Stimulated activated CD8-positive, alpha-beta memory T cell treated with anti-CD3 and anti-CD28 coated beads, Interleukin-15, amount 100 ng/mL, for 24 hours (primary cell): ENCODE measurements at regions not wholly inside any gene's neighbourhood (a gene's known extent, or its start where the extent isn't known, plus 50 kb on each side); places are given as distances from the start of the nearest gene placed in this dataset.

Experiments
- DNase-seq: peaks from one replicate; pipeline ENCODE4 v3.0.0-alpha.2; 2020; ENCODE audit warnings: low read depth

DNA sequence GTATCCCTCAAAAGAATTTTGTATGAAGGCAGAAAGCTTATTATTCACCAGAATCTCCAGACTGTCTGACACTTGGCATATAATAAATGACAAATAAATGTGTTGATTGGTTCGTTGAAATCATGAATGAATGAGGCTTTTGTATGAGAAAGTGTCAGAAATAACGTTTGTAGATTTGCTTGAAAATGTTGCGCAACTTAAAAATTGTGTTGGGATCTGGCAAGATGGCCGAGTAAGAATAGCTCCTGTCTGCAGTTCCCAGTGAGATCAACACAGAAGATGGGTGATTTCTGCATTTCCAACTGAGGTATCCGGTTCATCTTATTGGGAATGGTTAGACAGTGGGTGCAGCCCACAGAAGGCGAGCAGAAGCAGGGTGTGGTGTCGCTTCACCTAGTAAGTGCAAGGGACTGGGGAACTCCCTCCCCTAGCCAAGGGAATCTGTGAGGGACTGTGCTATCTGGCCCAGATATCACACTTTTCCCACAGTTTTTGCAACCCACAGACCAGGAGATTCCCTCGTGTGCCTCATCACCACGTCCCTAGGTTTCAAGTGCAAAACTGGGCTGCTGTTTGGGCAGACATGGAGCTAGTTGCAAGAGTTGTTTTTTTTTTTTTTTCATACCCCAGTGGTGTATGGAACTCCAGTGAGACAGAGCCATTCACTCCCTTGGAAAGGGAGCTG is 759.0 kb downstream of the LTN1 start:
- no peak for DNase-seq

GRCh38 chr21:28230559-28230958 is 762.1 kb downstream of the LTN1 start:
- no peak for DNase-seq

GRCh38 chr21:28229814-28230213 is 762.9 kb downstream of the LTN1 start:
- no peak for DNase-seq

DNA sequence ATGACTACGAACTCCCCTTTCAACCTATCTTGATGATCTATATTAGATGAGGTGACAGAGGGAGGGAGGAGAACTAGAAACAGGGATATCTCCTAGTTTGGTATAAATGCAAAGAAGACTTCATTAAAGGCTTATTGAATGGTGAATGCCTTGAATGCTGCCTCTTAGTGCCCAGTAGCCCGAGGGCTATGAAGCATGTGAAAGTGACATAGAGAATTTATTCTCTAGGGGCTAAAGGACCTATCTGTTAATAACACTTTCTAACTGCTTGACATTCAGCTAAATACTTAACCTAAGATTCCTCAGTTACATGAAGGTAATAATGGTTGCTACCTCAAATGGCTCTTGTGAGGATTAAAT is 764.1 kb downstream of the LTN1 start:
- DNase-seq, result no peak

GRCh38 chr21:28227881-28228635 is 764.6 kb downstream of the LTN1 start:
- DNase-seq, result no peak

DNA sequence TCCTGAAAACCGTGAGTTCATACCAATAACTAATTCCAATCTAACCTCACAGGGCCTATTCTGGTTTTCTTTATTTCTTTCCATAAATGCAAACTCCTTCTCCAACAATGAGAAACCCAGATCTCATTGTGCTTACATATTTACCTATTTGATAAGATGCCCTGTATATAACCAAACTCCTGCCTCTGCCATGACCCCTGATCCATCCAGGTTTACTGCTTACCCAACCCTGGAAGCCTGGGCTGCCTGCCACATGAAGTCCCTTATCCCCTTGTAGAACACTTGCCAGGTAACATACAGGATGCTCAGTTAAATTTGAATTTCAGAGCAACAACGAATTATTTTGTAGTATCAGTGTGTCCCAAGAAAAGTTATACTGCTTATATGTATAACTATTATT is 766.1 kb downstream of the LTN1 start:
- no peak for DNase-seq

GRCh38 chr21:28224191-28224726 is 768.4 kb downstream of the LTN1 start:
- no peak for DNase-seq

GRCh38 chr21:28221984-28222383 is 770.7 kb downstream of the LTN1 start:
- no peak for DNase-seq

GRCh38 chr21:28220680-28221079 is 772.0 kb downstream of the LTN1 start:
- DNase-seq, result no peak

GRCh38 chr21:28216976-28217523 is 775.6 kb downstream of the LTN1 start:
- DNase-seq, result no peak

DNA sequence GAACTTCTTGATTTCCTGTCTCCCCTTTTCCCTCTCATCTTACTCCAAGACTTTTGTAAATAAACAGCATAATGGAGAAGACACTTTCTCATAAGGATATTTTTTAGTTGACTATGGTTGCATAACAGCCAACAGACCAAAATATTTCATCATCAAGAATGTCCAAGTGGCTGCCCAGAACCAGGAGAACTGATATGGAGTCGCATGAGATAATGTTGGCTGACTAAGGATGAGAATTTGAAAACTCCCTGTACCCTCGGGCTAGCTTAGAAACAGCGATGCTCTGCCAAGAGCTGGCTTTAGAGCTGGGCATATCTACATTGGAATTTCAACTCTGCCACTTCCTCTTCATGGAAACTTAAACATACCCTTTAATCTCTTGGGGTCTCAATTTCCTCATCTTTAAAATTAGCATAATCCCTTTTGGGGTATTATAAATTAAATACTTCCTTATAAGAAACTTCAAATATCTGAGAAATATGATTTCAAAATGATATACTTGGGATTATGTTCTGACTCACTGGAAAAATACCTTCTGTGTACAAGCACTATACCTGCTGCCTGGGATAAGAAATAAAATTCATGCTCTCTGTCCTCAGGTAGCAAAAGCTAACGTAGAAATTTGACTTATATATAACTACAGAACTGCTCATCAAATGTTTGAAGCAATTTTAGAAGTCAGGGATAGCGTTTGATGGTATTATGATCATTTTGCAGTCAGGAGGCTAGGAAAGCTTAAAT is 777.3 kb downstream of the LTN1 start:
- no peak for DNase-seq

DNA sequence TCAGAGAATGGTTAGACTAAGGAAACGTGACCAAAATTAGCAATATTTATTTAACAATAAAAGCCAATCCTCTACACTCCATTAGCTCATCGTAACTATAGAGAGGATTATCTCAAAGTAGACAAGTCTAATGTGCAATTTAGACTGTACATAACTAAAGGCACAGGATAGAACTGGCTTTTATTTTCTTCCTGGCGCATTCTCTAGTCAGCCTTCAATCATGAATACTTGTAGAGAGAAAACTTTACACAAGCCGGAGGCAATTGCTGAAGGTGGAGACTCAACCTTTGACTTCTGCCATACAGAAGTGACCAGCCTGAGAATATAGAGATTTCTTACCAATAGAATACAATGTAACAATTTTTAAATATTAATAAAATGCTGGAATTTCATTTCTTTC is 777.9 kb downstream of the LTN1 start:
- DNase-seq, result no peak

DNA sequence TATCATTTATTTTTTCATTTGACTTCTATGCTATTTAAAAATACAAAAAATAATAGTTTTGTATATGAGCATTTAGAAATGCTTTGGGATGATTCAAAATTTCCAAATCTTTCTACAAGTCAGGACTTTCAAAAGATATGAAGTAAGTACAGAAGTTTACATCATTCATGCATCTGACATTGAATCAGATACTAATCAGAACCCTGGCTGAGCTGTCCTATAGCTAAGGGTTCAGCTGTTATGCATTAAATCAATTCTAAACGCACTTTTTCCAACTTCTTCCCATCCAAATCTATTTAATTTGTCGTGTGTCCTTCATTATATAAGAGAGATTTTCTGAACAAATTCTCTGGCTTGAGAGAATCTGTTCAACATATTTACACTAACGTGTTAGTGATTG is 779.4 kb downstream of the LTN1 start:
- no peak for DNase-seq

DNA sequence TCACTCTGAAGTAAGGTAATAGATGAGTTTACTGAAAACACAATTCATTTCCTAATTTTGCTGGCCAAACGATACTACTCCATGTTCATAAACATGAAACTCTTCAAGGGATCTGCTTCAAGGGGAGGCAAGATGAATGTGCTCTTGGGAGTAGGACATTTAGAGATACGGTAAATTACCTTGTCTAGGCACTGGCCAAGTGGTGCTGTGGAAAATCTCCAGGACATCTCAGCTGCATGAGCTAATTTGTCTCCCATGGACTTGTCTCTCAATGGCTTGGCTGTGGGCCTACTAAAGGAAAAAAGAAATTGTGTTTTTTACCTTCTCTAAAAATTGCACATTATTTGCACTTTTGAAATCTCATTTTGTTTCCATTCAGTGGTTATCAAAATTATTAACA is 780.6 kb downstream of the LTN1 start:
- DNase-seq, result no peak

GRCh38 chr21:28207436-28208173 is 785.1 kb downstream of the LTN1 start:
- DNase-seq, result no peak

- no peak for DNase-seq
Measured at GRCh38 chr21:28200726-28201125, 792.0 kb downstream of the LTN1 start.

DNA sequence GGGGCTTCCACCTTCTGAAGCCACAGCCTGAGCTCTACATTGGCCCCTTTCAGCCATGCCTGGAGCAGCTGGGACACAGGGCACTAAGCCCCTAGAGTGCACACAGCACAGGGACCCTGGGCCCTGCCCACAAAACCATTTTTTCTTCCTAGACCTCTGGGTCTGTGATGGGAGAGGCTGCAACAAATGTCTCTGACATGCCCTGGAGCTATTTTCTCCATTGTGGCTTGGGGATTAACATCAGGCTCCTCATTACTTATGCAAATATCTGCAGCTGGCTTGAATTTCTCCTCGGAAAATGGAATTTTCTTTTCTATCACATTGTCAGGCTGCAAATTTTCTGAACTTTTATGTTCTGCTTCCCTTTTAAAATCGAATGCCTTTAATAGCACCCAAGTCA is 795.7 kb downstream of the LTN1 start:
- DNase-seq, result no peak

GRCh38 chr21:28193189-28193588 is 799.5 kb downstream of the LTN1 start:
- no peak for DNase-seq

GRCh38 chr21:28186604-28187003 is 806.1 kb downstream of the LTN1 start:
- no peak for DNase-seq

DNA sequence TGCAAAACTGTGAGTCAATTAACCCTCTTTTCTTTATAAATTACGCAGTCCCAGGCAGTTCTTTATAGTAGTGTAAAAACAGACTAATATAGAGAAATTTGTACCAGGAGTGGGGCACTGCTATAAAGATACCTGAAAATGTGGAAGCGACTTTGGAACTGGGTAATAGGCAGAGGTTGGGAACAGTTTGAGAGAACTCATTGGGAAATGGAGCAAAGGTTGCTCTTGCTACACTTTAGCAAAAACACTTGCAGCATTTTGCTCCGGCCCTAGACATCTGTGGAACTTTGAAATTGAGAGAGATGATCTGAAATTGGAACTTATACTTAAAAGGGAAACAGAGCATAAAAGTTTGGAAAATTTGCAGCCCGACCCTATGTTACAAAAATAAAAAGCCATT is 810.9 kb downstream of the LTN1 start:
- DNase-seq, result no peak

- no peak for DNase-seq
Measured at GRCh38 chr21:28179136-28179535, 813.5 kb downstream of the LTN1 start.

- no peak for DNase-seq
Measured at GRCh38 chr21:28177124-28177523, 815.6 kb downstream of the LTN1 start.
